Effector memory CD8-positive, alpha-beta T cell (primary cell): ENCODE measurements at regions not wholly inside any gene's neighbourhood (a gene's known extent, or its start where the extent isn't known, plus 50 kb on each side); places are given as distances from the start of the nearest gene placed in this dataset.

Experiments
- ATAC-seq: fragments of 150-1000 bp; cut with Tn5 transposase; replicated peaks from 2 replicates; pipeline ENCODE4 v1.10.0; 2021; ENCODE audit warnings: mild to moderate bottlenecking, moderate library complexity
- DNase-seq, 3 experiments: peaks; one replicate each; pipeline ENCODE4 v3.0.0; 2021
- H3K27ac Mint-ChIP-seq, 2 donors: one replicate each; pipeline ENCODE4 v1.8.0; 2022; ENCODE audit warnings: mild to moderate bottlenecking in 2 of 2, mixed read lengths in 2 of 2, moderate library complexity in 2 of 2
- H3K27me3 Mint-ChIP-seq, 2 donors: one replicate each; pipeline ENCODE4 v1.8.0; 2022; ENCODE audit warnings: mixed read lengths in 2 of 2
- H3K36me3 Mint-ChIP-seq: one replicate; pipeline ENCODE4 v1.8.0; 2022; ENCODE audit warnings: mild to moderate bottlenecking, moderate library complexity, mixed read lengths; ENCODE audit not compliant: insufficient read depth
- H3K4me1 Mint-ChIP-seq, 2 donors: one replicate each; pipeline ENCODE4 v1.8.0; 2022; ENCODE audit warnings: low read depth in 2 of 2, mixed read lengths in 2 of 2
- H3K4me3 Mint-ChIP-seq, 2 donors: one replicate each; pipeline ENCODE4 v1.8.0; 2022; ENCODE audit warnings: mild to moderate bottlenecking in 2 of 2, mixed read lengths in 2 of 2, moderate library complexity in 2 of 2
- H3K9me3 Mint-ChIP-seq, 2 donors: one replicate each; pipeline ENCODE4 v1.8.0; 2022; ENCODE audit warnings: mixed read lengths in 2 of 2

DNA sequence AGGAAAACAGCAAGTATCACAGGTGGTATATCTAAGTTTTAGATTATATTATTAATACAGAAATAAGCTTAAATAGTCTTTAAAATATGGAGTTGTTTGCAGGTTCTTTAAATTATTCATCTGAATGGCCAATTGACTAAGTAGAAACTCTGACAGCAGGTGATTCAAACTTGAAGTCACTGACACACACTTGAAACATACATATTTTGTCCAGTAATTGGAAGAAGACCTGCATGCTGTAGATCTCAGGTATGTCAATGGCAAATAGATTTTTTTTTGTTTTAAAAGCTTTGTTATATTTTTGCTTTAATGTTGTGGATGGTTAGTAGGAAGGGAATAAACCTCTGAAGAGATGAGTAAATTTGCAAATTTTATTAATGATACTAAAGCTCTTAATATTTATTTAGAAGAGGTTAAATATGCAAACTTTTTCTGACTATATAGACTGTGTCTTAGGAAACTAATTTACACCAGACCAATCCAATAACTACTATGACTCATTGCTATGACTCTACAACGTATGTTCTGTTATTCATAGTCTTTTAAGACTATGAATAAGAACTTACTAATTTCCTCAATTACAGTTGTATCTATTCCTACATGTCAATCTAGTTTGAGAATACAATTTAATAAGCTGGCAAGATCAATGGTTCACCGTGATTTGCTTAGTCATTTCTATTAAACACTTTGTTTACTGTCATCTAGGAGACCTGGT, 53.9 kb upstream of the RORB start:
- no peak overlapping the region for H3K27ac Mint-ChIP-seq
- H3K9me3 Mint-ChIP-seq, result peaks cover 0 to 2% of the 10 kb centered on the region in 2 donors
- no peak for ATAC-seq
- no peaks in the 10 kb centered on the region for H3K27me3 Mint-ChIP-seq
- no peaks in the 10 kb centered on the region for H3K36me3 Mint-ChIP-seq
- no peaks in the 10 kb centered on the region for H3K4me1 Mint-ChIP-seq
- H3K4me3 Mint-ChIP-seq, result no peak overlapping the region
- no peak for DNase-seq

GRCh38 chr9:74444369-74444768, 52.8 kb upstream of the RORB start:
- Mint-ChIP-seq H3K27me3 (no peaks in the 10 kb centered on the region), H3K4me3 (no peak overlapping the region), H3K36me3 (no peaks in the 10 kb centered on the region), H3K4me1 (no peaks in the 10 kb centered on the region), H3K9me3 (peaks cover 0 to 2% of the 10 kb centered on the region in 2 donors), H3K27ac (no peak overlapping the region)
- DNase-seq (no peak), ATAC-seq (no peak)
